GM12892 (cell line): ENCODE measurements at regions not wholly inside any gene's neighbourhood (a gene's known extent, or its start where the extent isn't known, plus 50 kb on each side); places are given as distances from the start of the nearest gene placed in this dataset.

Experiments
- DNase-seq: peaks from one replicate; pipeline ENCODE4 v3.0.0; 2011; ENCODE audit not compliant: insufficient read length
- FAIRE-seq: peaks from 2 replicates; lab custom pipeline; 2011; peaks lifted over from hg19 to GRCh38; lab: Jason Lieb, UNC
- POLR2A ChIP-seq: IDR thresholded peaks from 2 replicates; pipeline ENCODE4 v1.6.1; 2011; ENCODE audit warnings: low read depth, low read length, control low read depth
- POLR2AphosphoS5 ChIP-seq: IDR thresholded peaks from 2 replicates; pipeline ENCODE4 v1.6.1; 2011; ENCODE audit warnings: low read depth, low read length, control low read depth
- TAF1 ChIP-seq: IDR thresholded peaks from 2 replicates; pipeline ENCODE4 v1.6.1; 2011; ENCODE audit warnings: low read depth, mild to moderate bottlenecking, control low read depth, low read length, borderline replicate concordance

DNA sequence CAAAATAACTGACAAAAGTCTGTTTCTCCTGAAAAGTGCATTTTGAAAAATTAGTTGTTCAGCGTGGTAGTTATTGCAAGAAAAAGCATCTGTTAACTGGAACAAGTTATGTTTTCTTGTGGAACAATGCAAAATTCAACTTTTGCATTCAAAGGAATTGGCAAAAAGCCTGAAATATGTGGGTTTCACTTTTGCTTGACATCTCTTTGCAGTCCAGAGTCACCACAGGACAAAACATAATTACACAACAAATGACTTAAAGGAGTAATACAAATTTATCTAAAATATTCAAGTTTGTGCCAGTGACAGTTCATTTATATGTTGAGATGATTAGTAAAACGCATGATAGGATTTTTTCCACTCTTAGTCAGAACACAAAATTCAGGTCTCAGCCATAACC, 96.3 kb upstream of the P2RY1 start:
- no peak for DNase-seq
- TF ChIP-seq TAF1 (no peak), POLR2A (no peak), POLR2AphosphoS5 (no peak)
- no peak for FAIRE-seq

DNA sequence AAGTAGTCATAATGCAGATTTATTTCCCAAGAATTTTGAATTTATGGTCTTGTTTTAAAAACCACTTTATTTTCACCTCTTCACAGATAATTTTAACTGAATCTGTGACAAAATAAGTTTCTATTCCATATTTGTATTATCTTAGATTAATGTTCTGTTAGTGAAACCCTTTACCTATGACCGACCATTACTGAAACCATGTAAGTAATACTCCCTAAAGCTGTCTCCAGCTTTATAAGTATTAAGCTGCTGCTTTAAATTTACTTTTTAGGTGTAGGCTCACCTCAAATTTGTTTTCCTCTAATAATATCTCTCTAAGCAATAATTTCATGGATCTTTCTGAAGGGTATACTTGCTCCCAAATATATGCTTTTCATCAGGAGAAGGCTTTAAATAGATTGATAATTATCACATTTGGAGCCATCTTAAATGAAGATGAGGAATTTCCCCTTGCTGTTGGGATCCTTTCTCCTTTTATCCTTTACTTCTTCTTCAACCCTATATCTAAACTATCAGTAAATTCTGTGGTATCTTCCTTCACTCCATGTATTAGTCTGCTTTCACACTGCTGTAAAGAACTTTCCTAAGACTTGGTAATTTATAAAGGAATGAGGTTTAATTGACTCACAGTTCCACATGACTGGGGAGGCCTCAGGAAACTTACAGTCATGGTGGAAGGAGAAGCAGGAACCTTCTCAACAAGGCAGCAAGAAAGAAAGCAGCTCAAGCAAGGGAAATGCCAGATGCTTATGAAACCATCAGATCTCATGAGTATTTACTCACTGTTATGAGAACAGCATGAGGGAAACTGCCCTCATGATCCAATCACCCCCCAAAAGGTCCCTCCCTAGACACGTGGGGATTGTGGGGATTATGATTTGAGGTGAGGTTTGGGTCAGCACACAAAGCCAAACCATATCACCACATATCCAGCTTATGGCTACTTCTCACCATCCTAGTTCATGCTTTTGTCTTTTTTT, 92.3 kb upstream of the P2RY1 start:
- no peak for TF ChIP-seq POLR2AphosphoS5
- TF ChIP-seq TAF1 = no peak
- TF ChIP-seq POLR2A = no peak
- DNase-seq (no peak), FAIRE-seq (peak; percentile 76)

DNA sequence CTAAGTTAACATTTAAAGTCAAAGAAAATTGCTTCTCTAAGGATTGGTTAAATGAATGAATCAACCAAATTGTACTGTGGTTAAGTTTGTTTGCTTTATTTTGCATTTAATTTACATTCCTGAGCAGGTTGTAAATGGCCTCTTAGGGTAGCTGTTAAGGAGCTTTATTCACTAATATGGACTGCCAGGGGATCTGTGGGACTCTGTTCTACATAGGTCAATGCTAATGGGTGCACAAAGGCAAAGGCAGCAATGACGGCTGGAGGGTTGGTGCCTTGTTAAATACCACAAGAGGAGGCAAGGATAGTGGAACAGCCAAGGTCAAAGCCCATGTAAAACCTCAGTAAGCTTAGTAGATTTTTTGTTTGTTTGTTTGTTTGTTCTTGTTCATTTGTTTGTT, 89.3 kb upstream of the P2RY1 start:
- DNase-seq (no peak), FAIRE-seq (no peak)
- TF ChIP-seq POLR2AphosphoS5 (no peak), TAF1 (no peak), POLR2A (no peak)

DNA sequence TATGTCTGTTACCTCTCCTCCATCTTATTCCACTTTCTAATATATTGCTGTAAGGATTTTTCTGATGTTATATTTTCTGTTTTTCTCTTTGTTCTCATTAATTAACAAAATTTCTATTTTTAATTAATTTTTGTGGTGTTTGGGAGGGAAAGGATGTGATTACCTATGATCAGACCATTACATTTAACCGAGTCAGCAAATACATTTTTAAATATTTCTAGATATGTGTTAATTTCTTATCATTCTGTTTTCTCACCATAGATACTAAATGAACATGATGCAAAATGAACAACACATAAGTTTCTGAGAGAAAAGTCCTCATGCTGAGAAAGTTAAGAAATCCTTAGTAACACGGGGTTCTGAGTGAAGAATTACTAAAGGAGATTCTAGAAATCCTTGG, 80.6 kb upstream of the P2RY1 start:
- TF ChIP-seq POLR2AphosphoS5 = no peak
- TF ChIP-seq TAF1 = no peak
- TF ChIP-seq POLR2A = no peak
- no peak for FAIRE-seq
- no peak for DNase-seq

DNA sequence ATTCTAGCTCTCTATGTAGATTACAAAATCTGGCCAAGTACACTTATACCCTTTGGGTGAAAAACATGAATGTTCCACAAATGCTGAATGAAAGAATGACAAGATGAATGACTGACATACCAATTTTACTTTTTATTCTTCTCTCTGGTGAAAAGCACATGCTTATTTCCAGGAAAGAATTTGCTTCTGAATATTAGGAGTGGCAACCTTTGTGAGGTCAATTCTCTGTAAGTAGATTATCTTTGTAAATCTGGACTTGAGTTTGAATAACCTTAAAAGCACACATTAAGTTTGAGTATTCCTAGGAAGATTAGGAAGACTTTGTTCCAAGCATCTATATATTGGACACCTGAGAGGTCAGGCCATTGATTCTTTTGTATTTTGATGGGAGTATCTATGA, 78.1 kb upstream of the P2RY1 start:
- DNase-seq (no peak), FAIRE-seq (no peak)
- no peak for TF ChIP-seq POLR2AphosphoS5
- TF ChIP-seq POLR2A = no peak
- no peak for TF ChIP-seq TAF1

DNA sequence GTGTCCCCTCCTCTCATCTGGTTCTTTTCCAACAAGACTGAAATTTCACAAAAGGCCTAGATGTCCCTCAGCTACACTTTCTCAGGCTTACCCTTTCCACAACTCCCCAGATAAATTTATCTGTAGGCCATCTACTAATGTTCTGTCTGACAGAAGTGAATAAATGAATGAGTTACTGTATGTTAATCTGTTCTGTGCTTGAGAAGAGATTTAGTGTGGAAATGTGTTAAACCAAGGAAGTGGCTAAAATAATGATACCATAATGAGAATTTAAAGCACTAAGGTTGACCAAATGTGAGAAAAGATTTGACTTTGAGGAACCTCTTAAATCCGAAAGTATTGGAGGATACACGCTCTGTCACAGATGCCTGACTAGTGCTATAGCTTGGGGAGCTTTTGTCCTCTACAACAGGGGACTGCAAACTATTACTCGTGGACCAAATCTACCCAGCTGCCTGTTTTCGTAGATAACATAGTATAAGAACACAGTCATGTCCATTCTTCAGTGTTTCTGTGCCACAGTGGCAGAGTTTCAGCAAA, 74.8 kb upstream of the P2RY1 start:
- TF ChIP-seq POLR2A (no peak), POLR2AphosphoS5 (no peak), TAF1 (no peak)
- FAIRE-seq = peak; percentile 76

DNA sequence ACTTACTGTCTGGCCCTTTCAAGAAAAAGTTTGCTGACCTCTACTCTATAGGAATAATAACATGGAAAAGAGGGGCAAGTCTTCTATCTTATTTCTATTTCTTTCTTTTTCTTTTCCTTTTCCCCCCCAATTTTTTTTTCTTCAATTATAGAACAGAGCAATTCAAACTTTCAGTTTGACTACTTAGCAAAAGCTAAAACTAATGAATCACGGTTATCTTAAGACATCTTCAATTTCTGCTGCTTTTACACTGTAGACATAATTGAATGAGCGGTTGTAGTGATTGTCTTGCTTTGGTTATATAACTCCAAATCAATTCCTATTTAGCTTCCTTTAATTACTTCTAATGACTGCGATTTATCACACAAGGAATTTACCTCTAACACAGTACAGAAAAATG, 74.3 kb upstream of the P2RY1 start:
- FAIRE-seq (no peak), DNase-seq (no peak)
- no peak for TF ChIP-seq POLR2AphosphoS5
- TF ChIP-seq POLR2A = no peak
- TF ChIP-seq TAF1 = no peak

More for the DNA sequence above, 74.8 kb upstream of the P2RY1 start:
- no peak for DNase-seq

DNA sequence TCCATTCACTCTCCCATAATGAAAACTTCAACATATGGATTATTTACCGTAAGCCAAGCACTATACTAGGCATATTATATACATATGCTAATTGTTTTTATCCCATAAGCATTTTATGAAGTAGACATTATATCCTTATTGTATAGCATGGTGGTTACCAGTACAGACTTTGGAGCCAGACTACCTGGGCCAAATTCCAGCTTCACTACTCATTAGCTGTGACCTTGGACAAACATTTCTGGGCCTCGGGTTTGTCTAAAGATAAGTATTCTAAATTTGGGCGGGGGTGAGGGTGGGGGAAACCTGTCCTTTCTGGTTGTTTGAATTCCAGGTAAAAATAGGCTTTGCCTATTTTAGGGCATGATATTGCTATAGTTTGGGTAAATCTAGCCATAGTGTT, 66.5 kb upstream of the P2RY1 start:
- DNase-seq (no peak), FAIRE-seq (no peak)
- no peak for TF ChIP-seq POLR2AphosphoS5
- TF ChIP-seq TAF1 = no peak
- no peak for TF ChIP-seq POLR2A

DNA sequence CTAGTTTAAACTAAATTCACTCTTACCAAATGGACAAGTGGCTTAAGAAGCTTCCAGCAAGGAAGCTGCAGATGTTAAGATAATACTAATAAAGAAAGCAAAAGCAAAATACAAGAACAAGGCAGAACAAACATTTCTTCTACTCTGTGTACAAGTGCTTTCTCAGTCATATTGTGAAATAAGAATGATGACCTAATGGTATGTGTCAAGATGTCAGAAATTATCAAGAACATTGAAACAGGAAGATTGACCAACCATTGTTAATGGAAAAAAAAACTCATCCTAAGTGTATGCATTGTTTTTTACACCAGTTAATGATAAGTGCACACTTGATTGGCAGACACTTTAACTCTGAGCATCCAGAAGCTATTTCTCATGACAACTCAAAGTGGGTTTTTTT, 65.4 kb upstream of the P2RY1 start:
- no peak for DNase-seq
- TF ChIP-seq POLR2A (no peak), POLR2AphosphoS5 (no peak), TAF1 (no peak)
- peak; percentile 69 for FAIRE-seq

DNA sequence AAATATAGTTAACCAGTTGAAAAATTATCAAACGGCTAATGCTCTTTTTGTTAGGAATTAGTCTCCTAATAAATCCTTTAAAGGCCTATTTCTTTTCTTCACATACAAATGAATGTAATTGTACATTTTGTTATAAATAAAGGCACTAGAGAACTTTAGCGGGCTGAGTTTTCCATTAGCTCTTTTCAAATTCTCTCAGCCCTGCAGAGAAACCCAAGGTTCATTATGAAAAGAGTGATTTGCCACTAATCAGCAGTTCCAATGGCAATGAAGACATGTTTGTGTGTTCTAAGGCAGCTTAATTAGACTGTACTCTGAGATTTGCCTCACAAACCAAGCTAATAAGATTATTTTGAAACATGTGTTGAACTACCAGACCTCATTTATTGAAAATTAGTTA, 64.6 kb upstream of the P2RY1 start:
- no peak for TF ChIP-seq POLR2A
- FAIRE-seq = no peak
- no peak for DNase-seq

DNA sequence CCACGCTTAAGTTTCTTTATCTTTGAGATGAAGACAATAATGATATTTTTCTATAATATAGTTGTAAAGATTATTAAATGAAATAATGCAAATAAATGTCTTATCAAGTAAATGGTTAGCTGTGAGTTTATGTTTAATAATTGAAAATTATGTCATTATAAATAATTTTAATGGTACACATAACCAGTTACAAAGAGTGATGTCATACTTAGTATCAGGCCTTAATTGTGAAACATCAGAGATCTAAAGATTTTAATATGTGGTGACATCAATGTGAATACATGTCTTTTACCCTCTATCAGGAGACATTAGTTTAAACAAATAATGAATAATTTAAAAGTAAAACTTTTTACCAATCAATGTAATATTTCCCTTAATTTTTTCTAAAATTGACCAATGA, 63.8 kb upstream of the P2RY1 start:
- no peak for DNase-seq
- TF ChIP-seq POLR2AphosphoS5 = no peak
- TF ChIP-seq TAF1 = no peak
- TF ChIP-seq POLR2A = no peak
- FAIRE-seq = no peak
